K562 (cell line): ENCODE measurements at regions not wholly inside any gene's neighbourhood (a gene's known extent, or its start where the extent isn't known, plus 50 kb on each side); places are given as distances from the start of the nearest gene placed in this dataset.

Experiments used
- DNMT1 ChIP-seq: fragments of 450-650 bp; IDR thresholded peaks from 2 replicates; pipeline ENCODE4 v1.6.1; 2016; ENCODE audit warnings: antibody characterized with exemption, mild to moderate bottlenecking
- E2F6 ChIP-seq, 2 experiments: IDR thresholded peaks; 2 replicates each; pipeline ENCODE4 v1.6.1; 2011; ENCODE audit warnings: borderline replicate concordance in 1 of 2, control low read depth in 1 of 2, low read depth in 1 of 2, low read length in 1 of 2, mild to moderate bottlenecking in 1 of 2, mixed read lengths in 1 of 2, moderate library complexity in 1 of 2; ENCODE audit not compliant: insufficient read depth in 1 of 2, insufficient read length in 1 of 2, poor library complexity in 1 of 2, severe bottlenecking in 1 of 2; ENCODE audit errors: extremely low read depth in 1 of 2
- GABPB1 ChIP-seq: sonication (generic); formaldehyde crosslinking; IDR thresholded peaks from 2 replicates; pipeline ENCODE4 v1.8.0; 2022; ENCODE audit warnings: mild to moderate bottlenecking, missing genetic modification reagents
- GATAD2B ChIP-seq: fragments of 450-650 bp; IDR thresholded peaks from 2 replicates; pipeline ENCODE4 v1.6.1; 2017; ENCODE audit warnings: mild to moderate bottlenecking, borderline replicate concordance
- MAX ChIP-seq: sonication (generic); formaldehyde crosslinking; IDR thresholded peaks from 2 replicates; pipeline ENCODE4 v1.9.0; 2022; ENCODE audit warnings: mild to moderate bottlenecking, missing genetic modification reagents
- RREB1 ChIP-seq: fragments of 250-450 bp; sonication (Bioruptor Pico); IDR thresholded peaks from 2 replicates; pipeline ENCODE4 v1.4.0; 2020

GRCh38 chr12:40534828-40535227, 157.4 kb upstream of the CNTN1 start:
- TF ChIP-seq GABPB1 (no peak), RREB1 (CRISPR knock-in tag) (no peak), MAX (CRISPR knock-in tag) (no peak), E2F6 (IDR thresholded peaks at IDR 0.05; ENCODE audit: borderline replicate concordance in 1 of 2, extremely low read depth in 1 of 2, insufficient read depth in 1 of 2, insufficient read length in 1 of 2, low read depth in 1 of 2, low read length in 1 of 2, poor library complexity in 1 of 2, severe bottlenecking in 1 of 2) (no peak), DNMT1 (no peak), GATAD2B (no peak)
